ENCODE measurements at regions not wholly inside any gene's neighbourhood (a gene's known extent, or its start where the extent isn't known, plus 50 kb on each side); places are given as distances from the start of the nearest gene placed in this dataset.
"Not testable (repeated sequence)": the region's sequence is repeated elsewhere in the genome, so short reads cannot be mapped to it uniquely, and the experiment has no call there.

DNA sequence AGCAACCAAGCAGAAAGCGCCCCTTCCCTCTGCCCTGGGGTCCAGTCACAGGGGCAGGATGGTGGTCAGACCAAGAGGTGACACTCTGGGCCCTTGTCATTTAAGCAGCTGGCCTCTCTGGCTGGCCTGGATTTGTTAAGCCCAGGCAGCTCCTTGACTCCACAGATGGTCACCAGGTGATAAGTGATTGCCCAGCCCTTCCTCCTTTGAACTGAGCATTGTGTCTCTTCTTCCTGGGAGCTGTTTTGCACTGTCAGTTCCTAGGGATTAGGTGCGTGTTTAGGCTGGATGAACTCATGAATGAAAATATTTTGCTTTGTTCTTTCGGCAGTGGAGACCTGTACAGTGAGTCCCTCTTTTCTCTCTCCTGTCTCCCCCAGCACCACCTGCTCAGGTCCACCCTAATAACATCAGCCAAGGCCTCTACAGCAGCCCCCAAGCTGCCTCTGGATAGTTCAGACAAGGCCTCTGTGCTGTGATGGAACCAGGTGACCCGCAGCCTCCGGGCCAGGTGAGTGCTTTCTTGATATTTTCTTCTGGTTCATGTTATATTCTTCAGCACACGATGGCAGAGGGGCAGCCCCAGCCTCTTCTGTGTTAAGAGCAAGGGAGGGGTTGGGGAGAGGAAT is 139.7 kb upstream of the PITX1 start:
- H3K4me3 ChIP-seq (ENCODE audit: low read depth, low read length): no peak overlapping the region
- DNase-seq (ENCODE audit: low read depth): no peak
- TF ChIP-seq, protein P1, sequence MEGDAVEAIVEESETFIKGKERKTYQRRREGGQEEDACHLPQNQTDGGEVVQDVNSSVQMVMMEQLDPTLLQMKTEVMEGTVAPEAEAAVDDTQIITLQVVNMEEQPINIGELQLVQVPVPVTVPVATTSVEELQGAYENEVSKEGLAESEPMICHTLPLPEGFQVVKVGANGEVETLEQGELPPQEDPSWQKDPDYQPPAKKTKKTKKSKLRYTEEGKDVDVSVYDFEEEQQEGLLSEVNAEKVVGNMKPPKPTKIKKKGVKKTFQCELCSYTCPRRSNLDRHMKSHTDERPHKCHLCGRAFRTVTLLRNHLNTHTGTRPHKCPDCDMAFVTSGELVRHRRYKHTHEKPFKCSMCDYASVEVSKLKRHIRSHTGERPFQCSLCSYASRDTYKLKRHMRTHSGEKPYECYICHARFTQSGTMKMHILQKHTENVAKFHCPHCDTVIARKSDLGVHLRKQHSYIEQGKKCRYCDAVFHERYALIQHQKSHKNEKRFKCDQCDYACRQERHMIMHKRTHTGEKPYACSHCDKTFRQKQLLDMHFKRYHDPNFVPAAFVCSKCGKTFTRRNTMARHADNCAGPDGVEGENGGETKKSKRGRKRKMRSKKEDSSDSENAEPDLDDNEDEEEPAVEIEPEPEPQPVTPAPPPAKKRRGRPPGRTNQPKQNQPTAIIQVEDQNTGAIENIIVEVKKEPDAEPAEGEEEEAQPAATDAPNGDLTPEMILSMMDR (IDR thresholded peaks at IDR 0.05; ENCODE audit: low read depth, low read length, missing control alignments): no peak

DNA sequence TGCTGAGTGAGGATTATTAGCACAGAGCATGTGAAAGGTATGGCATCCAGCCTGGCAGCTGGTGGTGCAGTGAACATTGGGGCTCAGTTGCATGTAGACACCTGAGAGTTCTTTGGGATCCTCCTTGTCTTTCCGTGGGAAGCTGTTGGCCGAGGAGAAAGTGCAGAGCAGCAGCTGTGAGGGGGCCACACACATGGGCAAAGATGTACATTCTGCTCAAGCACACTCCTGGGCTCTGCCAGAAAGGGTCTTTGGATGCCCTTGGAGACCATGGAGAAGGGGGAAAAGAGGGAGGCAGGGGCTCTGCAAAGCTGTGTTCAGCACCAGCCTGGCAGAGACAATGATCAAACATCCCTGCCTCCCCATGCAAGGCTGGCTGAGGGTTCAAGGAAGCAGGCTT is 138.7 kb upstream of the PITX1 start:
- DNase-seq (ENCODE audit: low read depth): no peak
- no peak overlapping the region for H3K4me3 ChIP-seq (ENCODE audit: low read depth, low read length)
- TF ChIP-seq, protein P1 (IDR thresholded peaks at IDR 0.05; ENCODE audit: low read depth, low read length, missing control alignments): no peak

DNA sequence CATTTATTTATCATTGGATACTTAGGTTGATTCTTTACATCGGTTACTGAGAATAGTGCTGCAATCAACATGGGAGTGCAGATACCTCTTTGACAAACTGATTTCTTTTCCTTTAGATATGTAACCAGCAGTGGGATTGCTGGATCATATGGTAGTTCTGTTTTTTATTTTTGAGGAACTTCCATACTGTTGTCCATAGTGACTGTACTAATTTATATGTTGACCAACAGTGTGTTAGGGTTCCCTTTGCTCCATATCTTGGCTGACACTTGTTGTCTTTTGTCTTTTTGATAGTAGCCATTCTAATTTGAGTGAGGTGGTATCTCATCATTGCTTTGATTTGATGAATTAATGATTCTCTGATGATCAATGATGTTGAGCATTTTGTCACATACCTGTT is 137.3 kb upstream of the PITX1 start:
- H3K4me3 ChIP-seq (ENCODE audit: low read depth, low read length): no peak overlapping the region
- TF ChIP-seq, protein P1 (IDR thresholded peaks at IDR 0.05; ENCODE audit: low read depth, low read length, missing control alignments): no peak
- DNase-seq (ENCODE audit: low read depth): no peak

DNA sequence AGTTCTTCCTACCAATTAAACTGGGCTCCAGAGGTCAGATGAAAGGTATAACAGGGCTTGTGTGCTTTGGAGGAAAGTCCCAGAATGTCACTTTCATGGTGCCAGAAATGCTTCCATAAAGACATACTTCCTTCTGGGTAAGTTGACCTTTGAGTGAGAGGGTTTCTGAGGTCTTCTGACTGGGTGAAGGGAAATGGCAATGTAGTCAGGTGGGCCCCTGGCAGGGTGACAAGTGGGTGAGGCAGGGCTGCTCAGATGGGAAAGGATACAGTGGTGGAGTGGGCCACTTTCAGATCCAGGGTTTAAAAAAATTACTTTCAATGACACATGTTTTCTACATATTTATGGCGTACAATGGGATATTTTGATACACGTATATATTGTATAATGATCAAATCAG is 136.5 kb upstream of the PITX1 start:
- no peak overlapping the region for H3K4me3 ChIP-seq (ENCODE audit: low read depth, low read length)
- TF ChIP-seq, protein P1 (IDR thresholded peaks at IDR 0.05; ENCODE audit: low read depth, low read length, missing control alignments): no peak
- DNase-seq (ENCODE audit: low read depth): no peak

DNA sequence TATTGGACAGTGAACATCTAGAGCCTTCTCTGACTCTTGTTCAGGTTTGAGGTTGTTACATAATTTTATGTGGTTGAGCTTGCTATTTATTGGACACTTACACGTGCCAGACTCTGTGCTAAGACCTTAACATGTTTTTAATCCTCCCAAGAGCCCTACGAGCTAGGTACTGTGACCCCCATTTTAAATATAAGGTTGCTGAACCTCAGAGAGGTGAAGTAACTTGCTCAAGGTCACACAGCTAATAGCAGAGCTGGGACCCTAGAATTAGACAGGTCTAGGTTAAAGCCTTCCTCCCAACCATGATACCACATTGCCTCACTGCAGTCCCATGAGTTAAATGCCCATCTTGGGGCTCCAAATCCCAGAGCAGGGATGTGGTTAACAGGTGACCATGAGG is 135.7 kb upstream of the PITX1 start:
- TF ChIP-seq, protein P1 (IDR thresholded peaks at IDR 0.05; ENCODE audit: low read depth, low read length, missing control alignments): no peak
- no peak overlapping the region for H3K4me3 ChIP-seq (ENCODE audit: low read depth, low read length)
- DNase-seq (ENCODE audit: low read depth): no peak

DNA sequence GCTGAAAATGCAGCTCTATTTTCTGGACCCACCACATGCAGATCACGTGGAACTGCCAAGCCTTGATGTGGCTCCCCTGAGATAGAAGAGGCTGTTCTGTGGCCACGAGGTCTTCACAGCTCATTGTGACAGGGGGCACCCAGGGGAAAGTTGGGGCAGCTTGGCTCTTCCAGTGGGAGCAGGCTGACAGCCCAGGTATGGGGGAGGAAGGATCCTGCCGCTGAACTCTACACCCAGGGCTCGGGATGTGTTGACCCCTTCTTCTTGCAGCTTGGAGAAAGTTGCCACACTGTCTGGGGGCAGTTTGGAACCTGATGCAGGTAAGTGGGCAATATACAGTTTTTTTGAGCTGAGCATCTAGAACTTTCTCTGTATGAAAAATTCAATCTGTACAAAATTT is 133.6 kb upstream of the PITX1 start:
- TF ChIP-seq, protein P1 (IDR thresholded peaks at IDR 0.05; ENCODE audit: low read depth, low read length, missing control alignments): no peak
- no peak for DNase-seq (ENCODE audit: low read depth)
- H3K4me3 ChIP-seq (ENCODE audit: low read depth, low read length): no peak overlapping the region

DNA sequence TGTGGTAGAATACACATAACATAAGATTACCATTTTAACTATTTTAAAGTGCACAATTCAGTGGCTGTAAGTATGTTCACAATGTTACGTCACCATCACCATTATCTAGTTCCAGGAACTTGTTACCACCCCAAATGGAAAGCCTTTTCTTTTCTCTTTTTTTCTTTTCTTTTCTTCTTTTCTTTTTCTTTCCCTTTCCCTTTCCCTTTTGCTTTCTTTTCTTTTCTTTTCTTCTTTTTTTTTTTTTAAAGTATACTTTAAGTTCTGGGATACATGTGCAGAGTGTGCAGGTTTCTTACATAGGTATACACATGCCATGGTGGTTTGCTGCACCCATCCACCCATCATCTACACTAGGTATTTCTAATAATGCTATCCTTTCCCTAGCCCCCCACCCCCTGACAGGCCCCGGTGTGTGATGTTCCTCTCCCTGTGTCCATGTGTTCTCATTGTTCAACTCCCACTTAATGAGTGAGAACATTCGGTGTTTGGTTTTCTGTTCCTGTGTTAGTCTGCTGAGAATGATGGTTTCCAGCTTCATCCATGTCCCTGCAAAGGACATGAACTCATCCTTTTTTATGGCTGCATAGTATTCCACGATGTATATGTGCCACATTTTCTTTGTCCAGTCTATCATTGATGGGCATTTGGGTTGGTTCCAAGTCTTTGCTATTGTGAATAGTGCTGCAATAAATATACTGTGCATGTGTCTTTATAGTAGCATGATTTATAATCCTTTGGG is 131.0 kb upstream of the PITX1 start:
- DNase-seq (ENCODE audit: low read depth); H3K4me3 ChIP-seq (ENCODE audit: low read depth, low read length): not testable (repeated sequence)
